ENCODE measurements at regions not wholly inside any gene's neighbourhood (a gene's known extent, or its start where the extent isn't known, plus 50 kb on each side); places are given as distances from the start of the nearest gene placed in this dataset.

DNA sequence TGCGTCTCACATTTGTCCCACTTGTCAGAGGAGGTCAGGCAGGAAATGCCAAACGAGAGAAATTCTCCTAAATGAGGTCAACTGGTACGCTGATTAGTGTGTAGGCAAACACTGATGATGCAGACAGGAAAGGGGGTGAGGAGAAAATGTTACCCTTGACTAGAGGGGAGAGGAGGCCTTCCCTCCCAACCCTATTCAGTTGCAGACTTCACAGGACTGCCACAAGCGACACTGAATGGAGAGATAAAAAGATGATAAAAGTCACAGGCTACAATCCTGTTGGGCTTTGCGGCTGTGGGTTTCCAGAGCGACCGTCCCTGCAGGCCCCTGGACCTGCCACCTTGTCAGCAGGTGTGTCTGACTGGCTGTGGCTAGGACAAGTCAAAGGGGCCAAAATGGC is 569.4 kb downstream of the CDH26 start:
- TF ChIP-seq ZFX (IDR thresholded peaks at IDR 0.05) = no peak
- TF ChIP-seq, protein P1, sequence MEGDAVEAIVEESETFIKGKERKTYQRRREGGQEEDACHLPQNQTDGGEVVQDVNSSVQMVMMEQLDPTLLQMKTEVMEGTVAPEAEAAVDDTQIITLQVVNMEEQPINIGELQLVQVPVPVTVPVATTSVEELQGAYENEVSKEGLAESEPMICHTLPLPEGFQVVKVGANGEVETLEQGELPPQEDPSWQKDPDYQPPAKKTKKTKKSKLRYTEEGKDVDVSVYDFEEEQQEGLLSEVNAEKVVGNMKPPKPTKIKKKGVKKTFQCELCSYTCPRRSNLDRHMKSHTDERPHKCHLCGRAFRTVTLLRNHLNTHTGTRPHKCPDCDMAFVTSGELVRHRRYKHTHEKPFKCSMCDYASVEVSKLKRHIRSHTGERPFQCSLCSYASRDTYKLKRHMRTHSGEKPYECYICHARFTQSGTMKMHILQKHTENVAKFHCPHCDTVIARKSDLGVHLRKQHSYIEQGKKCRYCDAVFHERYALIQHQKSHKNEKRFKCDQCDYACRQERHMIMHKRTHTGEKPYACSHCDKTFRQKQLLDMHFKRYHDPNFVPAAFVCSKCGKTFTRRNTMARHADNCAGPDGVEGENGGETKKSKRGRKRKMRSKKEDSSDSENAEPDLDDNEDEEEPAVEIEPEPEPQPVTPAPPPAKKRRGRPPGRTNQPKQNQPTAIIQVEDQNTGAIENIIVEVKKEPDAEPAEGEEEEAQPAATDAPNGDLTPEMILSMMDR (conservative IDR thresholded peaks at IDR 0.05) = no peak

DNA sequence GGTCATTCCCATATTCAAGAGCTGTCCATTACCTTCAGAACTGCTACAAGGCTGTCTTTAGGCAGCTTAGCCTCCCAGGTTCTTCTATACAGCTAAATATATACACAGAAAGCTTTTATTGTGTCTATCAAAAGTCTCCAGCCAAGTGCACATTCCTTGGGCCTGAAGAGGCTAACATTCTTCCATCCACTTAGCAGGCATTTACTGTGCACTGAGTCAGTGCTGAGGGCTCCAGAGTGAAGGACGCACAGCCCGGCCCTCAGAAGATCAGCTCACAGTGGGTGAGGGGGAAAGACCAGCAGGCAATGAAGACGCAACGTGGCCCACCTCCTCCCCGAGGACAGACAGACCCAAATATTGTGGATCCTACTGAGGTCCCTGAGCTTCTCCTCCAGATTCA is 569.9 kb downstream of the CDH26 start:
- no peak overlapping the region for H3K27ac ChIP-seq
- TF ChIP-seq, protein P1 (conservative IDR thresholded peaks at IDR 0.05) = no peak
- no peak for TF ChIP-seq ZFX (IDR thresholded peaks at IDR 0.05)

More for the DNA sequence above, 569.4 kb downstream of the CDH26 start:
- H3K27ac ChIP-seq = no peak overlapping the region

DNA sequence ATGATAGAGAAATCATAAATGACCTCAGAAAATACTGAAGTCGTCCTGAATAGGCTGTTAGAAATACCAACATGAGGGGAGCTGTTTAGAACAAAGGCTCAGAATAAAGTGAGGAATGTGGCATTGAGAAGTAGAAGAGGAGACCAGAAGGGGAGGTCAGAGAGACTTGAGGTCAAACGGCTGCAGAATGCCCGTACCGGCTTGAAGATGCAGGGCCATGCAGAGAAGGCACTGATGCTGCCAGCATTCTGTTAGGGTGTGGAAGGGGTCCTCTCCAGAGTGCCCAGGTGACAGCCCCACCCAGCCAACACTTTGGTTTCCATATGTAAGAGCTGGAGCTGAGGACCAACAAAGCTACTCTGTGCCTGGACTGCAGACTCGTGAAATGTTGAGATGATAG is 570.9 kb downstream of the CDH26 start:
- TF ChIP-seq, protein P1 (conservative IDR thresholded peaks at IDR 0.05) = no peak
- TF ChIP-seq ZFX (IDR thresholded peaks at IDR 0.05) = no peak
- H3K27ac ChIP-seq = no peak overlapping the region

DNA sequence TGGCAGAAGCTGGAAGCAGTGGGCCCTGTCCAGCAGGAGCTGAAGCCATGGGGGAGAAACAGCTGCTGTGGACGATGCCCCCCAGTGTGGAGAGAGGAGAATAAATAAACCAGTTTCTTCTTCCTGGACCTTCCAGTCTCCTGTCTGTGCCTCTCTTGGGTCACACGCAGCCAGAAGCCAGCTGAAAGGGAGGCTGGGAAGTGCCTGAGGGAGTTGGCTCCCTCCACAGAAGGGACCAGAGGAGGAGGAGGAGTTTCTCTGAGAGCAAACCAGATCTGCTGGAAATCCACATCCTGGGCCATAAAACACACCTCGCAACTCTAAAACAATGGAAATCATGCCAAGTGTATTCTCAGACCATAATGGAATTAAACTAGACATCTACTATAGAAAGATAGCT is 577.0 kb downstream of the CDH26 start:
- no peak overlapping the region for H3K27ac ChIP-seq
- no peak for TF ChIP-seq ZFX (IDR thresholded peaks at IDR 0.05)
- TF ChIP-seq, protein P1 (conservative IDR thresholded peaks at IDR 0.05) = no peak

DNA sequence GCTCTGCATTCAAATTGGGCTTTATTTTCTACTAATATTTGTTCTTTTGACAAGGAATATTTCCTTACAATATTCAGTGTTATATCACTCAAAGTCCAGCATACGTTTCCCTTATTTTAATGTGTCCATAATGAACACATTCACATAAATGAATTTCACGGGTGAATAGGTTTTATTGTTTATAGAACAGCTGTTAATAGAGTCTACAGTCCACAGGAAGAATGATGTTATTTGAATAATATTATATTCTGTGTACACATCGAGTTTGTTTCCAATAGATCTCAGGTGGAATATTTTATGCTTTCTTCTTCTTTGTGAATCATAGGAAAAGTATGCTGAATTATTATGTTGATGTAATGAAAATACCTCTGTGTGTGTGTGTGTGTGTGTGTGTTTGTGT is 582.4 kb downstream of the CDH26 start:
- TF ChIP-seq, protein P1 (conservative IDR thresholded peaks at IDR 0.05) = no peak
- TF ChIP-seq ZFX (IDR thresholded peaks at IDR 0.05) = no peak
- no peak overlapping the region for H3K27ac ChIP-seq

DNA sequence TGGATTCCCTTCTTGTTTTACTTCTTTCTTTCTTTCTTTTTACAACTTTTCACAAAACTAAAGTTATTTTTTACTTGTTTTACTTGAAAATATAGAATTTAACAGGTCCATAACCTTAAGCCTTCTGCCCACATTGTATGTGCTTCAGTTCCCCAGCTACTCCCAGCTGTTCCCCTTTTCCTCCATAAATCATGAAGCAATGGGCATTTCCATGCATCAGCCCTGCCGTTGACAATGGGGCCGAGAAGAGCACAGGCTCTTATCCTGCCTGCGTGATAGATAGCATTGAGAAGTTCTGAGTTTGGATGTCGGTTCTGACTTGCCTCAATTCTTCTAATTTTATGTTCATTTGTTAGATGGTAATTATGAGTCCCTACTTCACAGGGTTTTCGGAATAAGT is 583.8 kb downstream of the CDH26 start:
- H3K27ac ChIP-seq = no peak overlapping the region
- TF ChIP-seq, protein P1 (conservative IDR thresholded peaks at IDR 0.05) = no peak
- no peak for TF ChIP-seq ZFX (IDR thresholded peaks at IDR 0.05)

DNA sequence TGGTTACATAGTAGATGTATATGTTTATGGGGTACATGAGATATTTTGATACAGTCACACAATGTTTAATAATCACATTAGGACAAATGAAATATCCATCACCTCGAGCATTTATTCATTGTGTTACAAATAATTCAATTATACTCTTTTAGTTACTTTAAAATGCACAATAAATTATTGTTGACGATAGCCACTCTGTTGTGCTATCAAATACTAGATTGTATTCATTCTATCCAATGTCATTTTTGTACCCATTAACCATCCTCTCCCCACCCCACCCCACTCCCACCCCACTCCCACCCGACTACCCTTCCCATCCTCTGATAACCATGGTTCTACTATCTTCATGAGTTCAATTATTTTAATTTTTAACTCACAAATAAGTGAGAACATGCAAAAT is 585.4 kb downstream of the CDH26 start:
- TF ChIP-seq ZFX (IDR thresholded peaks at IDR 0.05) = no peak
- TF ChIP-seq, protein P1 (conservative IDR thresholded peaks at IDR 0.05) = no peak
- no peak overlapping the region for H3K27ac ChIP-seq
